HUES64 (cell line): ENCODE measurements at regions not wholly inside any gene's neighbourhood (a gene's known extent, or its start where the extent isn't known, plus 50 kb on each side); places are given as distances from the start of the nearest gene placed in this dataset.

Experiments
- H3K27ac ChIP-seq: 2 replicates; pipeline ENCODE4 v1.7.0; 2013; ENCODE audit warnings: low read depth, low read length, inconsistent platforms
- H3K27me3 ChIP-seq: 2 replicates; pipeline ENCODE4 v1.6.1; 2013; ENCODE audit warnings: mild to moderate bottlenecking, low read length; ENCODE audit not compliant: insufficient read depth
- H3K36me3 ChIP-seq: 2 replicates; pipeline ENCODE4 v1.6.1; 2013; ENCODE audit warnings: mild to moderate bottlenecking, low read length; ENCODE audit not compliant: insufficient read depth
- H3K4me1 ChIP-seq: 2 replicates; pipeline ENCODE4 v1.6.1; 2013; ENCODE audit warnings: mild to moderate bottlenecking, low read length, moderate library complexity; ENCODE audit not compliant: insufficient read depth
- H3K4me3 ChIP-seq: 2 replicates; pipeline ENCODE4 v1.5.1; 2013; ENCODE audit warnings: mild to moderate bottlenecking, low read length, moderate library complexity
- H3K9ac ChIP-seq: 2 replicates; pipeline ENCODE4 v1.6.1; 2013; ENCODE audit warnings: mild to moderate bottlenecking, low read depth, low read length
- H3K9me3 ChIP-seq: 2 replicates; pipeline ENCODE4 v1.6.1; 2013; ENCODE audit warnings: low read depth, low read length; ENCODE audit not compliant: insufficient read depth
- WGBS: fragments of 150-250, 120-280 bp; methylation state at CpG from one replicate; pipeline ENCODE4 v1.1.7; 2013; ENCODE audit warnings: missing lambda C conversion rate; 5-methylcytosine and 5-hydroxymethylcytosine counted together

DNA sequence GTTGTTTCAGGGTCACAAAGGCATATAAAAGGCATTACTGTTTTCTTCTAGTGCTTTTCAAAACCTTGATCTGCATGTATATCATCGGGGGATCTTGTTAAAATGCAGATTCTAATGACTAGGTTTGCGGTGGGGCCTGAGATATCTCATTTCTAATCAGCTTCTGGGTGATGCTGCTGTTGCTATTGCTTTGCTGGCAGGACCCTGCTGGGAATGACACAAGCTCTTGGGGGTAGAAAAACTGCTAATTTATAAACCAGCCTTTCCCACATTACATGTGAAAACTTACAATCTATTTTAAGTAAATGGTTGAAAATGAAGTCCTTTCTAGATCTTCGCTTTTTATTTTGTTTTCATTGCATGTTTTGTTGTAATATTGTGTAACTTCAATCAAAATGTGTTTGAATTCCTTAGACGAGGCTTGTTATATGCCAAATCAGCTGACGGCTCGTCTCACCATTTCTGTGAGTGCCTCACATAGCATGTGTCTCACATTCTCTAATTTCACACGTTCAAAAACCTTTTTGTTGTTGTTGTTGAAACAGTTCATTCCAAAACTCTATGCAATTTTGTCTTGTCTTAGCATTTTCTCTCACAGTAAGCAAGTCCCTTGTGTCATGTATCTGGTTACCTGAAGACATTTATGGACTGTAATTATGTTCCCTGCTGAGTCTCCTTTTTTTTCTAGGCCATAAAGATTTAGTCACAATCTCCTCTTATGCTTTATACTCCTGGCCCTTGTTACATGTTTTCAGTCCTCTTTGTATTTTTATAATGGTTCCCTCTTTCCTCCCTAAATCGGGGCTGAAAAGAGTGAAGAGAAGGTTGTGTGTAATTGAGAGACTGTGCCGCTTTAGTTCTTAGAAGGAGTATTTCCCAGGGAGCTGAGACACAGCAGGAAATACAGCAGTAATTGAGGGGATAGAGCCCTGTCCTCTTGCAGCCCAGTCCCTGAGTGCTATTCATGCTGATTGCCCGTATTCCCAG, 521.0 kb upstream of the SEMA6A start:
- Histone ChIP-seq H3K27me3 (no peaks in the 10 kb centered on the region), H3K9me3 (no peaks in the 10 kb centered on the region), H3K4me1 (peaks cover 26% of the 10 kb centered on the region), H3K9ac (no peak overlapping the region), H3K27ac (no peak overlapping the region), H3K4me3 (no peak overlapping the region), H3K36me3 (no peaks in the 10 kb centered on the region)
- 40% methylated on average over 9 of the region's 10 CpGs for WGBS

DNA sequence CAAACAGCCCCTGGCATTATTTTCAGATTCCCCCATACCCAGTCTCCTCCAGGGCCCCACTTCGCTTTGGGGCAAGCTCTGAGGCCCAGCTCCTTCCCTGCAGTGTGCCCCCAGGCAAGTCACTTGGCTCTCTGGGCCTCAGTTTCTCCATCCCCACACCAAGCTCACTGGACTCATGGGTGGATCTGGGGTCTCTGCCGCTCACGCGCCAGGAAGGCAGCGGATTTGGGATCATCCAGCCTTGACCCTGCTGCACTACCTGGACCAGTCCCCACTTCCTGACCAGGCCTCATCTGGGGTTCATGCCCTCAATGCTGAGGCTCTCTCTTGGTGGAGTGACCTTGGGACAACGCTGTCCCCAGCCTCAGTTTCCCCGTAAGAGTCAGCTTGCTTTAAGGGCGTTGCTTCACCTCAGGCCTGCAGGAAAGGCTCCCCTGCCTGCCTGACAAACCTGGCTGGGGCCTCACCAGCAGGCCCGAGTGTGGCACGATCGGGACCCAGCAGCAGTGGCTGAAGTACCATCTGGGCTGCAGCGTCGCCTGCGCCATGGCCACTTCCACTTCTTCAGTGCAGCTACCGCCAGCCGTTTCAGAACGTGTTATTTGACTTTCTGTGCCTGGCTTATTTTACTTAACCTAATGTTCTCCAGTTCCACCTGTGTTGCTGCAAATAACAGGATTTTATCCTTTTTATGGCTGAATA, 519.6 kb upstream of the SEMA6A start:
- Histone ChIP-seq H3K9me3 (no peaks in the 10 kb centered on the region), H3K4me1 (peaks cover 26% of the 10 kb centered on the region), H3K9ac (no peak overlapping the region), H3K27me3 (no peaks in the 10 kb centered on the region), H3K4me3 (no peak overlapping the region), H3K27ac (no peak overlapping the region), H3K36me3 (no peaks in the 10 kb centered on the region)
- WGBS, result 96% methylated on average over 17 of the region's 17 CpGs

DNA sequence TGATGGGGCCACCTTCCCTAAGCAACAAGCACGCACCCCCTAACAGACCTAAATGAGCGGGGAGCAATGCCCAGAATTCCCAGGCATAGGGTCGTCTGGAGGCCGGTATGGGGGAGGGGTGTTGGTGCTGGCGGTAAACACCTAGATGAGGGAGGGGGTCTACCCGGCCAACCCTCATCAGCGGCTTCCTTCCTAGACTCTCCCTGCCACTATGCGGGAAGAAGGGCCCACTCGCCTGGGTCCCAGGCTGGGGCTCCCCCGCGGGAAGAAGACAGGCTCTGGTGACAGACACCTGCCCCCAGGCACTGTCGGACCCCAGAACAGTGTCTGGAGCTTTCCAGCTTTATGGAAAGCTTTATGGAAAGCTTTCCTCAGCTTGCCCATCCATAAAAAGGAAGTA, 519.0 kb upstream of the SEMA6A start:
- Histone ChIP-seq H3K36me3 (no peaks in the 10 kb centered on the region), H3K27me3 (no peaks in the 10 kb centered on the region), H3K4me3 (no peak overlapping the region), H3K9ac (no peak overlapping the region), H3K9me3 (no peaks in the 10 kb centered on the region), H3K4me1 (peaks cover 26% of the 10 kb centered on the region), H3K27ac (no peak overlapping the region)
- WGBS, result 94% methylated on average over 12 of the region's 12 CpGs

DNA sequence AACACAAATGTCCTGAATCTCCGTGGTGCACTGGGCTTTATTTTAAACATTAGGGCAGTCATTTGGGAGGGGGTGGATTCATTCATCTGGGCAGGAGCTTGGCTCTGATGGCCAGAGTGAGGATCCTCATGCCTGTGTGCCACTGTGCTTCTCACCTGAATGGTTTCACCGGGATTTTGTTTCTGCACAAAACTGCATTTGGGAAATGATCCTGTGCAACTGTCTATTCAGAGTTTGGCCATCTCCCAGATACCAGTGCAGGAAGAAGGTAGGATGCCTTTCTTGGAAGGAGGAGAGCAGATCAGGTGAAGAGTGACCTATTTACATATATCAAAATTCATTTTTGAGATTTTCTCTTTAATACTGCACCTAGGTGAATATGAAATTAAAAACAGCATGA, 514.4 kb upstream of the SEMA6A start:
- Histone ChIP-seq H3K27me3 (no peaks in the 10 kb centered on the region), H3K9me3 (no peaks in the 10 kb centered on the region), H3K9ac (no peak overlapping the region), H3K36me3 (no peaks in the 10 kb centered on the region), H3K27ac (no peak overlapping the region), H3K4me3 (no peak overlapping the region), H3K4me1 (no peaks in the 10 kb centered on the region)
- 89% methylated on average over 2 of the region's 2 CpGs for WGBS

DNA sequence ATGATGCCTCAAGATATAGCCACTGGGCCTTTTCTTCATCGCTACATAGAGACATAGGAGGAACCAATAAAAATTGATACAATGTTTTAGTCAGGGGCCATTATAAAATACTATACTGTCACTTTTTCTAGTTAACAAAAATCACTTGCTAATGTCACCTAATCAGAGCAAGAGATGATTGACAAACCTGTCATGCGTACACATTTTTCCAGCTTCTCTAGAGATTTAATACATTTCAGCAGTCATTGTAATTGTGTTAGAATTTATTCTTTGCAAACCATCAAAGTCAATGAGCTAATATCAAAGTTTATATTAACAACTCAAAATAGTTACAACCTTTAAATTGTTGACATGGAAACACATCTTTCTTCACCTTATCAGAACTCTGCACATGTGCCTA, 513.6 kb upstream of the SEMA6A start:
- Histone ChIP-seq H3K9me3 (no peaks in the 10 kb centered on the region), H3K9ac (no peak overlapping the region), H3K36me3 (no peaks in the 10 kb centered on the region), H3K4me1 (no peaks in the 10 kb centered on the region), H3K4me3 (no peak overlapping the region), H3K27ac (no peak overlapping the region), H3K27me3 (no peaks in the 10 kb centered on the region)
- WGBS, result 98% methylated on average over 2 of the region's 2 CpGs

DNA sequence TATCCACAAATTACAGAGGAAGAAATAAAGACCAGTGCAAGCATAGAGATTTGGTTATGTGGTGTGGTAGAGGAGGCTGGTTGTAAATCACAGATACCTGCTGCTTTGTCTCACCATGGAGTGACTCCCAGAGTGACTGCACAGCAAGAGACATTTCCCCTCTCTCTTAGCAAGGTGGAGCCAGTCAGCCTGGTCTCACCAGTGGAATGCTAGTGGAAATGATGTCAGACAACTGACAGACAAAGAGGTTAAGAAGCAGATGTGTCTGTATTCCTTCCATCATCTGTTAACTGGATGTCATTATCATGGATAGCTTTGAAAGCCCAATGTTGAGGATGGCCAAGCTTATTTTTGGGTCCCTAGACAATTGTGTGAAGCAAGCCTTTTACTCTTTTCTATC, 509.4 kb upstream of the SEMA6A start:
- Histone ChIP-seq H3K4me1 (no peaks in the 10 kb centered on the region), H3K9me3 (no peaks in the 10 kb centered on the region), H3K27ac (no peak overlapping the region), H3K36me3 (no peaks in the 10 kb centered on the region), H3K4me3 (no peak overlapping the region), H3K27me3 (no peaks in the 10 kb centered on the region), H3K9ac (no peak overlapping the region)

DNA sequence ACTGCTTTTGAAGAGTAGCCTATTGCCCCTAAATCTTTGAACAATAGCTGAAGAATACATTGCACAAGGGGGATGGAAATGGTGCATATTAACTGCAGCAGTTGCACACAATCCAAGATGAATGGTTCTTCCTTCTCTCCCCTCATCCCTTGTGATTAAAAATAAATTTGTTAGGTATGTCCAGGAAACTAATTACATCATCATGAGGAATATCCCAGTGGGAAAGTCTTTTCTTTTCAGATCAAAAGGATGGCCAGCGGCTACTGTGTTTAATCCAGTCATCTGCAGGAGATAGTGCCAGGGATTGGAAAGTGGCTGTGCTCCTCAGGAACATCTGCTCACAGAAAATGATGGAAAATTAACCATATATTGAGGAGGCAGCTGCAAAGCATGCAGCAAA, 508.4 kb upstream of the SEMA6A start:
- H3K4me1 ChIP-seq, result no peaks in the 10 kb centered on the region
- H3K27ac ChIP-seq, result no peak overlapping the region
- H3K9ac ChIP-seq, result no peak overlapping the region
- no peaks in the 10 kb centered on the region for H3K27me3 ChIP-seq
- no peaks in the 10 kb centered on the region for H3K9me3 ChIP-seq
- H3K4me3 ChIP-seq, result no peak overlapping the region
- WGBS, result 84% methylated on average over 1 of the region's 1 CpG
- no peaks in the 10 kb centered on the region for H3K36me3 ChIP-seq

DNA sequence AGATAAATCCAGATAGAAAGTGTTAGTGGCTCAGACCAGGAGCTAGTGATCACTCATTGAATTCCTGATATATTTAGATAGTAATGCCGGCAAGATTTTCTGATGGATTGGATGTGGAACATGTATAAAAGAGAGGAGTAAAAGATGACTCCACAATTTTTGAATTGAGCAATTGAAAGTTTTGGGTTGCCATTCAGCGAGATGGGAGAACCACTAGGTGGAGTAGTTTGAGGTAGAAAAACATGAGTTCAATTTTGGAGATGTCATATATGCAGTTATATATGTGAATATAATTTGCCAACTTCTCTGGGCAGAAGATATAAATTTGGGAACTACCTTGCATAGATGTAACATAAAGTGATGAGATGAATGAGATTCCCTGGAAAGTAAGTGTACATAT, 502.5 kb upstream of the SEMA6A start:
- Histone ChIP-seq H3K9me3 (no peaks in the 10 kb centered on the region), H3K4me3 (no peak overlapping the region), H3K36me3 (no peaks in the 10 kb centered on the region), H3K9ac (no peak overlapping the region), H3K4me1 (peaks cover 9% of the 10 kb centered on the region), H3K27ac (no peak overlapping the region), H3K27me3 (no peaks in the 10 kb centered on the region)
- 87% methylated on average over 2 of the region's 2 CpGs for WGBS

DNA sequence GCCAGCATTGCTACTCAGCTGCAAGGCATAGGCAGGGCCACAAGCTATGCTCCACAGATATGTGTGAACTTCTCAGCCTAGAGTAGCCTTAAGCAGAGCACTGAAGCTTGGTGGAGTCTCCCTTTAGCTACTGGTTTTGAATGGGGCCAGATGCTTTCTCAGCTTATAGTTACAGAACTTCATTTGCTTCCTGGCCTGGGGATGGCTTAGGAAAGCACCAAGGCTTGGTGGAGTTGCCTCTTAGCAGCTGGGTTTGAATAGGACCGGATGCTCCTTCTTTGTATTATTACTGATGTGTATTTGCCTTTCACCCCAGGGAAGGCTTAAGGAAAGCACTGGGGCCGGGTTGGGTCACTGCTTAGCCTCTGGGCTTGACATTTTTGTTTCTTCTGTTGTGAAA, 497.8 kb upstream of the SEMA6A start:
- H3K4me3 ChIP-seq, result no peak overlapping the region
- WGBS, result 19% methylated on average over 2 of the region's 2 CpGs
- no peaks in the 10 kb centered on the region for H3K36me3 ChIP-seq
- peak overlapping the region; percentile 80; the same call in 1 of the 2 replicates for H3K27ac ChIP-seq
- H3K4me1 ChIP-seq, result peaks cover 15% of the 10 kb centered on the region
- no peak overlapping the region for H3K9ac ChIP-seq
- H3K27me3 ChIP-seq, result no peaks in the 10 kb centered on the region
- H3K9me3 ChIP-seq, result no peaks in the 10 kb centered on the region

DNA sequence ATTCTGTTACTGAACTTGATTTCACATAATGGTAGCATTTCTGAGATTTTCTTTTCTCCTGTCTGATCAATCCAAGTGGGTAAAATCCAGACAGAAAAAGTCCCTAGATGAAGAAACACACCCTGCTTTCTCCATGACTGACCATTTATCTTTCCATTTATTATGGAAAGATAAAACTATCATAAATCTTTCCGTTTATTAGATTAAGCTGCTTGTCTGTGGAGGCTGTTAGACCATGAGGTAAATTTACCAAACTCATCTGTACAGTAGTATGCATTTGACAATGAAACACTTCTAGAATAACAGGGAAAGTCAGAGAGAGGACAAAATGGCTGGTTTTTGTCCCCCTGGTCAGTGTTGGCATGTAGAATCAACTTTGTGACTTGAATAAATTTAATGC, 491.2 kb upstream of the SEMA6A start:
- Histone ChIP-seq H3K27me3 (no peaks in the 10 kb centered on the region), H3K4me3 (no peak overlapping the region), H3K4me1 (peaks cover 3% of the 10 kb centered on the region), H3K27ac (no peak overlapping the region), H3K9ac (no peak overlapping the region), H3K36me3 (no peaks in the 10 kb centered on the region), H3K9me3 (no peaks in the 10 kb centered on the region)
- WGBS, result no CpG with 5 or more reads among the region's 1 CpG

DNA sequence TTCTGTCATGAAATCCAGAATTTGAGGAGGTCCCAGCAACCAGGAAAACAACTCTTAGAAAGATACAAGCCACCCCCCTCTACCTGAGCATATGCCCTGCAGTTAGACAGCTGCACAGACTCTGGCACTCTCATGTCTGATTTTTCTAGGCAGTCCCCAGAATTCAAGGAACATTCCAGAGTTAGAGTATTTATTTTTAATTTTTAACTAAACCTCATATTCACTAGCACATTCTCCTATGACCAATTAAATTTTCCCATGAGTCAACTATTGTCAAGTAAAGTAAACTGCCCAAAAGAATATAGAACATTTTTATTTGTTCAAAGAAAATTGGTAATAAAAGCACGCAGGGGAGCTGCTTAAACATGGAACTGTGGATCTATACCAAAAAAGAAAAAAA, 490.5 kb upstream of the SEMA6A start:
- Histone ChIP-seq H3K27ac (no peak overlapping the region), H3K4me1 (peaks cover 3% of the 10 kb centered on the region), H3K4me3 (no peak overlapping the region), H3K27me3 (no peaks in the 10 kb centered on the region), H3K9ac (no peak overlapping the region), H3K36me3 (no peaks in the 10 kb centered on the region), H3K9me3 (no peaks in the 10 kb centered on the region)
- 100% methylated on average over 1 of the region's 1 CpG for WGBS
